ENCODE measurements at regions not wholly inside any gene's neighbourhood (a gene's known extent, or its start where the extent isn't known, plus 50 kb on each side); places are given as distances from the start of the nearest gene placed in this dataset.

GRCh38 chr1:101089613-101090338, 64.2 kb upstream of the DPH5 start:
- TF ChIP-seq CTCF (IDR thresholded peaks at IDR 0.05; ENCODE audit: low read depth, low read length) (no peak), EZH2phosphoT487 (IDR thresholded peaks at IDR 0.05; ENCODE audit: low read depth) (no peak)
